ENCODE measurements at regions not wholly inside any gene's neighbourhood (a gene's known extent, or its start where the extent isn't known, plus 50 kb on each side); places are given as distances from the start of the nearest gene placed in this dataset.
A peak's percentile ranks its signal among the peaks of the same experiment; 100 is the strongest.

DNA sequence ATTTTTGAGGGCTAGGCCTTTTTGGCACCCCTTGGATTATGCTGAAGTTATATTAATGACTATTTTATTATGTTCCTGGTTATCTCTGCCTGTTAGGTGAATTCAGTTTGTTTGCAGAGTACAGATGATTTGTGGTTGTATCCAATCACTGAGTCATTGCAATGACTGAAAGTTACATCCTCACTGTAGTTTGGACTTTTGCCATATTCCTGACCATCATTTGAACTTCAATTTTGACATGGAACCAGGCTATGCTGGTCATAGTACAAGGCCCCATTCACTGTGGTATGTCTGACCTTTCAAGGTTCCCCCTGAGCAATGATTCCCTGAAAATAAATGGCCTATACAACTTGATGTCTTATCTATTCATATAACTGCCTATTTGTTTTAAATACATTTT lies 621.0 kb downstream of the CCER1 start:
- no peak for TF ChIP-seq EZH2 (IDR thresholded peaks at IDR 0.05; ENCODE audit: insufficient read depth, low read length)
- TF ChIP-seq, protein P1, sequence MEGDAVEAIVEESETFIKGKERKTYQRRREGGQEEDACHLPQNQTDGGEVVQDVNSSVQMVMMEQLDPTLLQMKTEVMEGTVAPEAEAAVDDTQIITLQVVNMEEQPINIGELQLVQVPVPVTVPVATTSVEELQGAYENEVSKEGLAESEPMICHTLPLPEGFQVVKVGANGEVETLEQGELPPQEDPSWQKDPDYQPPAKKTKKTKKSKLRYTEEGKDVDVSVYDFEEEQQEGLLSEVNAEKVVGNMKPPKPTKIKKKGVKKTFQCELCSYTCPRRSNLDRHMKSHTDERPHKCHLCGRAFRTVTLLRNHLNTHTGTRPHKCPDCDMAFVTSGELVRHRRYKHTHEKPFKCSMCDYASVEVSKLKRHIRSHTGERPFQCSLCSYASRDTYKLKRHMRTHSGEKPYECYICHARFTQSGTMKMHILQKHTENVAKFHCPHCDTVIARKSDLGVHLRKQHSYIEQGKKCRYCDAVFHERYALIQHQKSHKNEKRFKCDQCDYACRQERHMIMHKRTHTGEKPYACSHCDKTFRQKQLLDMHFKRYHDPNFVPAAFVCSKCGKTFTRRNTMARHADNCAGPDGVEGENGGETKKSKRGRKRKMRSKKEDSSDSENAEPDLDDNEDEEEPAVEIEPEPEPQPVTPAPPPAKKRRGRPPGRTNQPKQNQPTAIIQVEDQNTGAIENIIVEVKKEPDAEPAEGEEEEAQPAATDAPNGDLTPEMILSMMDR (IDR thresholded peaks at IDR 0.05; ENCODE audit: insufficient read depth, low read depth, low read length): no peak
- Histone ChIP-seq H3K4me1 (ENCODE audit: insufficient read depth, low read length) (no peaks in the 10 kb centered on the region), H2AFZ (ENCODE audit: low read depth, low read length) (no peak overlapping the region), H3K79me2 (ENCODE audit: insufficient read depth, low read length) (no peaks in the 10 kb centered on the region), H3K27me3 (ENCODE audit: insufficient read depth, low read length) (no peaks in the 10 kb centered on the region), H3K9ac (ENCODE audit: low read length) (no peak overlapping the region), H3K27ac (ENCODE audit: low read depth, low read length) (no peak overlapping the region), H3K9me3 (ENCODE audit: insufficient read depth, low read depth, low read length) (no peaks in the 10 kb centered on the region), H3K4me3 (ENCODE audit: insufficient read depth, low read depth, low read length) (no peak overlapping the region), H4K20me1 (ENCODE audit: insufficient read depth, low read length) (no peaks in the 10 kb centered on the region), H3K36me3 (ENCODE audit: insufficient read depth, low read length) (no peaks in the 10 kb centered on the region), H3K4me2 (ENCODE audit: low read length) (no peak overlapping the region)
- Mint-ChIP-seq H3K36me3 (ENCODE audit: low read depth, unreplicated experiment) (no peaks in the 10 kb centered on the region), H3K27me3 (ENCODE audit: low read depth, unreplicated experiment) (no peaks in the 10 kb centered on the region), H3K4me1 (ENCODE audit: low read depth, unreplicated experiment) (peaks cover 6% of the 10 kb centered on the region), H3K9me3 (ENCODE audit: unreplicated experiment) (no peaks in the 10 kb centered on the region), H3K27ac (ENCODE audit: unreplicated experiment) (no peak overlapping the region), H3K4me3 (ENCODE audit: unreplicated experiment) (no peak overlapping the region)
- DNase-seq (ENCODE audit: low read depth): peak; percentile 22
- no peak for FAIRE-seq

DNA sequence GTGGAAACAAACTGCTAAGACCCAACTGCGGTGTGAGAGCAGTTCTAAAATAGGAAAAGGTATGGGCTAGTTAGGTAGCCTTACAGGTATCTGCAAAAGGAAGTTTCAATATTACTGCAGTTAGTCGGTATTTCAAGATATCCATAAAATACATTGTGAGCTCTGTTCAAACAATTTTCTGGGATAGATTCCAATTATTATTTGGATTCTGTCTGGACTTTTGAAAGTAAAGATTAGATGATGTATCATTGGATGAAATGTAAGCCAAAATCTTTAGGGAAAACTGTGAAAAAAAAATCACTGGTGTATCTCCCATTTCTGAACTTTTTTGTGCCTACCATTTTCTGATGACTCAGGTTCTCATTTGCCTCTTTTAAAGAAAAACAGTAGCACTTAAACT lies 621.6 kb downstream of the CCER1 start:
- H3K9me3 ChIP-seq (ENCODE audit: insufficient read depth, low read depth, low read length): no peaks in the 10 kb centered on the region
- no peaks in the 10 kb centered on the region for H3K27me3 ChIP-seq (ENCODE audit: insufficient read depth, low read length)
- Mint-ChIP-seq H3K9me3 (ENCODE audit: unreplicated experiment) (no peaks in the 10 kb centered on the region), H3K36me3 (ENCODE audit: low read depth, unreplicated experiment) (no peaks in the 10 kb centered on the region), H3K27me3 (ENCODE audit: low read depth, unreplicated experiment) (no peaks in the 10 kb centered on the region), H3K27ac (ENCODE audit: unreplicated experiment) (no peak overlapping the region), H3K4me3 (ENCODE audit: unreplicated experiment) (no peak overlapping the region), H3K4me1 (ENCODE audit: low read depth, unreplicated experiment) (peaks cover 6% of the 10 kb centered on the region)
- FAIRE-seq (no peak), DNase-seq (ENCODE audit: low read depth) (no peak)
- no peak overlapping the region for H3K4me3 ChIP-seq (ENCODE audit: insufficient read depth, low read depth, low read length)
- no peak overlapping the region for H2AFZ ChIP-seq (ENCODE audit: low read depth, low read length)
- H3K4me1 ChIP-seq (ENCODE audit: insufficient read depth, low read length): no peaks in the 10 kb centered on the region
- H4K20me1 ChIP-seq (ENCODE audit: insufficient read depth, low read length): no peaks in the 10 kb centered on the region
- no peak overlapping the region for H3K27ac ChIP-seq (ENCODE audit: low read depth, low read length)
- no peak overlapping the region for H3K4me2 ChIP-seq (ENCODE audit: low read length)
- TF ChIP-seq, protein P1 (IDR thresholded peaks at IDR 0.05; ENCODE audit: insufficient read depth, low read depth, low read length): no peak
- TF ChIP-seq EZH2 (IDR thresholded peaks at IDR 0.05; ENCODE audit: insufficient read depth, low read length): no peak
- H3K79me2 ChIP-seq (ENCODE audit: insufficient read depth, low read length): no peaks in the 10 kb centered on the region
- no peak overlapping the region for H3K9ac ChIP-seq (ENCODE audit: low read length)
- no peaks in the 10 kb centered on the region for H3K36me3 ChIP-seq (ENCODE audit: insufficient read depth, low read length)

DNA sequence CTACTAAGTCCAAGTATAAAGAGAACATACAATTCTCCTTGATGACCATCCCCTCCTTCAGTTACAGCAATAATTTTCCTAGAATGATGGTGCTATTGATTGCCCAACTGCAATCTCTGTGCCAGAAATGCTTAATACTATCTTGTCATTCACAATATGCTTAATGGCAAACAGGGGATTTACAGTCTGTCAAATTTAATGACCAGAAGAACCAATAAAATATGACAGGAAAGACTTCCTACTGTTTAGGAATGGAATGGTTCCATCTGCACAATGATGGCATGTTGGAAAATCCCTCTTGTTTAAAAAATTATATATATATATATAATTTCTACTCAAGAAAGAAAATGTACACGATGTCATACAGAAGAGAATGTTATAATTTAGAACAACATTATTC lies 623.2 kb downstream of the CCER1 start:
- no peak for TF ChIP-seq EZH2 (IDR thresholded peaks at IDR 0.05; ENCODE audit: insufficient read depth, low read length)
- TF ChIP-seq, protein P1 (IDR thresholded peaks at IDR 0.05; ENCODE audit: insufficient read depth, low read depth, low read length): no peak
- Histone ChIP-seq H3K9me3 (ENCODE audit: insufficient read depth, low read depth, low read length) (no peaks in the 10 kb centered on the region), H3K79me2 (ENCODE audit: insufficient read depth, low read length) (no peaks in the 10 kb centered on the region), H2AFZ (ENCODE audit: low read depth, low read length) (no peak overlapping the region), H3K4me1 (ENCODE audit: insufficient read depth, low read length) (no peaks in the 10 kb centered on the region), H3K4me2 (ENCODE audit: low read length) (no peak overlapping the region), H3K27me3 (ENCODE audit: insufficient read depth, low read length) (no peaks in the 10 kb centered on the region), H3K4me3 (ENCODE audit: insufficient read depth, low read depth, low read length) (no peak overlapping the region), H4K20me1 (ENCODE audit: insufficient read depth, low read length) (no peaks in the 10 kb centered on the region), H3K36me3 (ENCODE audit: insufficient read depth, low read length) (no peaks in the 10 kb centered on the region), H3K27ac (ENCODE audit: low read depth, low read length) (no peak overlapping the region), H3K9ac (ENCODE audit: low read length) (no peak overlapping the region)
- H3K4me1 Mint-ChIP-seq (ENCODE audit: low read depth, unreplicated experiment): peaks cover 6% of the 10 kb centered on the region
- no peaks in the 10 kb centered on the region for H3K36me3 Mint-ChIP-seq (ENCODE audit: low read depth, unreplicated experiment)
- DNase-seq (ENCODE audit: low read depth) (no peak), FAIRE-seq (no peak)
- no peak overlapping the region for H3K27ac Mint-ChIP-seq (ENCODE audit: unreplicated experiment)
- no peak overlapping the region for H3K4me3 Mint-ChIP-seq (ENCODE audit: unreplicated experiment)
- H3K9me3 Mint-ChIP-seq (ENCODE audit: unreplicated experiment): no peaks in the 10 kb centered on the region
- no peaks in the 10 kb centered on the region for H3K27me3 Mint-ChIP-seq (ENCODE audit: low read depth, unreplicated experiment)
